ENCODE measurements at regions not wholly inside any gene's neighbourhood (a gene's known extent, or its start where the extent isn't known, plus 50 kb on each side); places are given as distances from the start of the nearest gene placed in this dataset.
"Not testable (repeated sequence)": the region's sequence is repeated elsewhere in the genome, so short reads cannot be mapped to it uniquely, and the experiment has no call there.

- H3K4me3 ChIP-seq (ENCODE audit: low read depth, low read length), result no peak overlapping the region
- DNase-seq (ENCODE audit: low read depth), result peak; percentile 63
- no peak for TF ChIP-seq CTCF (conservative IDR thresholded peaks at IDR 0.05; ENCODE audit: low read depth, low read length)
Measured at GRCh38 chr9:31415164-31415563, 969.3 kb upstream of the ACO1 start.

- no peak overlapping the region for H3K4me3 ChIP-seq (ENCODE audit: low read depth, low read length)
- no peak for TF ChIP-seq CTCF (conservative IDR thresholded peaks at IDR 0.05; ENCODE audit: low read depth, low read length)
- no peak for DNase-seq (ENCODE audit: low read depth)
Measured at GRCh38 chr9:31418419-31418818, 966.0 kb upstream of the ACO1 start.

GRCh38 chr9:31443630-31444457, 940.6 kb upstream of the ACO1 start:
- not testable (repeated sequence) for DNase-seq (ENCODE audit: low read depth); H3K4me3 ChIP-seq (ENCODE audit: low read depth, low read length)

GRCh38 chr9:31445357-31445756, 939.1 kb upstream of the ACO1 start:
- no peak for TF ChIP-seq CTCF (conservative IDR thresholded peaks at IDR 0.05; ENCODE audit: low read depth, low read length)

GRCh38 chr9:31445960-31446359, 938.5 kb upstream of the ACO1 start:
- DNase-seq (ENCODE audit: low read depth), result no peak
- no peak for TF ChIP-seq CTCF (conservative IDR thresholded peaks at IDR 0.05; ENCODE audit: low read depth, low read length)

More at GRCh38 chr9:31445357-31445756, 939.1 kb upstream of the ACO1 start:
- peak; percentile 2 for DNase-seq (ENCODE audit: low read depth)
- H3K4me3 ChIP-seq (ENCODE audit: low read depth, low read length), result no peak overlapping the region

GRCh38 chr9:31467075-31467474, 917.4 kb upstream of the ACO1 start:
- TF ChIP-seq CTCF (conservative IDR thresholded peaks at IDR 0.05; ENCODE audit: low read depth, low read length), result no peak
- DNase-seq (ENCODE audit: low read depth), result no peak
- H3K4me3 ChIP-seq (ENCODE audit: low read depth, low read length), result no peak overlapping the region

More at GRCh38 chr9:31445960-31446359, 938.5 kb upstream of the ACO1 start:
- H3K4me3 ChIP-seq (ENCODE audit: low read depth, low read length), result no peak overlapping the region

GRCh38 chr9:31470051-31470450, 914.4 kb upstream of the ACO1 start:
- no peak for TF ChIP-seq CTCF (conservative IDR thresholded peaks at IDR 0.05; ENCODE audit: low read depth, low read length)
- no peak for DNase-seq (ENCODE audit: low read depth)

More at GRCh38 chr9:31470051-31470450, 914.4 kb upstream of the ACO1 start:
- H3K4me3 ChIP-seq (ENCODE audit: low read depth, low read length), result no peak overlapping the region

All from choroid plexus epithelial cell (primary cell).